ENCODE measurements at regions not wholly inside any gene's neighbourhood (a gene's known extent, or its start where the extent isn't known, plus 50 kb on each side); places are given as distances from the start of the nearest gene placed in this dataset.

GRCh38 chr12:98174428-98174809 is 341.0 kb upstream of the TMPO start:
- TF ChIP-seq CTCF (IDR thresholded peaks at IDR 0.05 in 4 of 5, conservative IDR thresholded peaks at IDR 0.05 in 1 of 5) (no peak), POLR2A (IDR thresholded peaks at IDR 0.05) (no peak)
- Histone ChIP-seq H3K4me1 (no peaks in the 10 kb centered on the region), H3K27ac (no peak overlapping the region), H3K27me3 (no peaks in the 10 kb centered on the region), H3K36me3 (no peaks in the 10 kb centered on the region), H3K4me3 (no peak overlapping the region), H3K9me3 (no peaks in the 10 kb centered on the region)
- intact Hi-C loops (cut with DNase I; ENCODE audit: low total_unique reads), result no loop called here
- in situ Hi-C loops (cut with MboI; ENCODE audit: low sequenced_read_pairs in 4 of 4), result no loop called here
- no peak for ATAC-seq
- no peak for DNase-seq

GRCh38 chr12:98178126-98178525 is 337.3 kb upstream of the TMPO start:
- H3K4me3 ChIP-seq, result no peak overlapping the region
- no peak overlapping the region for H3K27ac ChIP-seq
- no peaks in the 10 kb centered on the region for H3K9me3 ChIP-seq
- H3K4me1 ChIP-seq, result no peaks in the 10 kb centered on the region
- H3K36me3 ChIP-seq, result no peaks in the 10 kb centered on the region
- in situ Hi-C loops (cut with MboI; ENCODE audit: low sequenced_read_pairs in 4 of 4) (no loop called here), intact Hi-C loops (cut with DNase I; ENCODE audit: low total_unique reads) (no loop called here)
- DNase-seq (no peak), ATAC-seq (no peak)
- TF ChIP-seq CTCF (IDR thresholded peaks at IDR 0.05 in 4 of 5, conservative IDR thresholded peaks at IDR 0.05 in 1 of 5) (no peak), POLR2A (IDR thresholded peaks at IDR 0.05) (no peak)
- no peaks in the 10 kb centered on the region for H3K27me3 ChIP-seq

- intact Hi-C loops (cut with DNase I; ENCODE audit: low total_unique reads) (no loop called here), in situ Hi-C loops (cut with MboI; ENCODE audit: low sequenced_read_pairs in 4 of 4) (no loop called here)
- Histone ChIP-seq H3K27ac (no peak overlapping the region), H3K27me3 (no peaks in the 10 kb centered on the region), H3K36me3 (no peaks in the 10 kb centered on the region), H3K9me3 (no peaks in the 10 kb centered on the region), H3K4me3 (no peak overlapping the region), H3K4me1 (no peaks in the 10 kb centered on the region)
- DNase-seq (no peak), ATAC-seq (no peak)
- no peak for TF ChIP-seq POLR2A (IDR thresholded peaks at IDR 0.05)
Measured at GRCh38 chr12:98179151-98179550, 336.2 kb upstream of the TMPO start.

GRCh38 chr12:98180603-98181002 is 334.8 kb upstream of the TMPO start:
- intact Hi-C loops (cut with DNase I; ENCODE audit: low total_unique reads), result no loop called here
- H3K27ac ChIP-seq, result no peak overlapping the region
- in situ Hi-C loops (cut with MboI; ENCODE audit: low sequenced_read_pairs in 4 of 4), result no loop called here
- TF ChIP-seq POLR2A (IDR thresholded peaks at IDR 0.05), result no peak
- no peak for TF ChIP-seq CTCF (IDR thresholded peaks at IDR 0.05 in 4 of 5, conservative IDR thresholded peaks at IDR 0.05 in 1 of 5)
- H3K27me3 ChIP-seq, result no peaks in the 10 kb centered on the region
- no peak overlapping the region for H3K4me3 ChIP-seq
- ATAC-seq (no peak), DNase-seq (no peak)
- H3K36me3 ChIP-seq, result no peaks in the 10 kb centered on the region
- no peaks in the 10 kb centered on the region for H3K9me3 ChIP-seq
- H3K4me1 ChIP-seq, result no peaks in the 10 kb centered on the region

GRCh38 chr12:98182821-98183220 is 332.6 kb upstream of the TMPO start:
- no peaks in the 10 kb centered on the region for H3K27me3 ChIP-seq
- H3K36me3 ChIP-seq, result no peaks in the 10 kb centered on the region
- no peak overlapping the region for H3K27ac ChIP-seq
- intact Hi-C loops (cut with DNase I; ENCODE audit: low total_unique reads), result no loop called here
- H3K4me1 ChIP-seq, result no peaks in the 10 kb centered on the region
- ATAC-seq (no peak), DNase-seq (no peak)
- in situ Hi-C loops (cut with MboI; ENCODE audit: low sequenced_read_pairs in 4 of 4), result no loop called here
- no peak for TF ChIP-seq POLR2A (IDR thresholded peaks at IDR 0.05)
- H3K4me3 ChIP-seq, result no peak overlapping the region
- H3K9me3 ChIP-seq, result no peaks in the 10 kb centered on the region

GRCh38 chr12:98185606-98186005 is 329.8 kb upstream of the TMPO start:
- DNase-seq (no peak), ATAC-seq (no peak)
- Histone ChIP-seq H3K4me1 (no peaks in the 10 kb centered on the region), H3K36me3 (no peaks in the 10 kb centered on the region), H3K27ac (no peak overlapping the region), H3K4me3 (no peak overlapping the region), H3K27me3 (no peaks in the 10 kb centered on the region), H3K9me3 (no peaks in the 10 kb centered on the region)
- in situ Hi-C loops (cut with MboI; ENCODE audit: low sequenced_read_pairs in 4 of 4), result no loop called here
- intact Hi-C loops (cut with DNase I; ENCODE audit: low total_unique reads), result no loop called here
- TF ChIP-seq CTCF (IDR thresholded peaks at IDR 0.05 in 4 of 5, conservative IDR thresholded peaks at IDR 0.05 in 1 of 5), result no peak
- no peak for TF ChIP-seq POLR2A (IDR thresholded peaks at IDR 0.05)
